CD4-positive, alpha-beta T cell treated with Interleukin-6 at 100 ng/mL for 8 hours (primary cell): ENCODE measurements at regions not wholly inside any gene's neighbourhood (a gene's known extent, or its start where the extent isn't known, plus 50 kb on each side); places are given as distances from the start of the nearest gene placed in this dataset.

ENCODE experiments used
- DNase-seq: peaks from one replicate; pipeline ENCODE4 v3.0.0-alpha.2; 2020; ENCODE audit warnings: mixed read lengths, low spot score

DNA sequence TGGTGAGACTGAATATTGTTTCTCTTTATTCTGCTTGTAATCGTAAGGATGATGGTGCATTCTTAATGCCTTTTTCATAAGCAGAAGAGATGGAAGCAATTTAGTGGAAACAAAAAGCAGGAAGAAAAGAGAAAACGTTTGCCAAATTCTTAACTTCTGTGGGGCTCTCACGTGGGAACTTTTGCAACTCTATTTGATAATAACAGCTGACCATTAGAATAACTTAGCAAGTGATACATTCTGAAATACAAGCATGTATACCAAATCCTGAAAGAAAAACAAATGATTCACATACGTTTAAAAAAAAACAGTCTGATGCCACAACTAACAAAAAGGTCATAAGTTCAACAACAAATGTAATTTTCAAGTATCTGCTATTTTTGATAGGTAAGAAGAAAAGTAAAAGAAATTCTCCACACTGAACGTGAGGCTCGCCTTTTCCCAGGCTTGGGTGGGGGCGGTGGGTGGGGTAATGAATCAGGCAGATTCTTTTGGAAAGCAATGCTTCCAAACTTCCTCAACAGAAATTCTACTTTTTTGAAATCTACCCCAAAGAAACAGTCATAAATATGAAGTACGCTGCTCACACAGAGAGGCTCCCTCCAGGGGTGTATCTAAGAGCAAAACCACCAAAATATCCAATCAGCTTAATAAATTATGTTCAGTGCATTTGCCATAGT lies 446.2 kb upstream of the MGMT start:
- no peak for DNase-seq

DNA sequence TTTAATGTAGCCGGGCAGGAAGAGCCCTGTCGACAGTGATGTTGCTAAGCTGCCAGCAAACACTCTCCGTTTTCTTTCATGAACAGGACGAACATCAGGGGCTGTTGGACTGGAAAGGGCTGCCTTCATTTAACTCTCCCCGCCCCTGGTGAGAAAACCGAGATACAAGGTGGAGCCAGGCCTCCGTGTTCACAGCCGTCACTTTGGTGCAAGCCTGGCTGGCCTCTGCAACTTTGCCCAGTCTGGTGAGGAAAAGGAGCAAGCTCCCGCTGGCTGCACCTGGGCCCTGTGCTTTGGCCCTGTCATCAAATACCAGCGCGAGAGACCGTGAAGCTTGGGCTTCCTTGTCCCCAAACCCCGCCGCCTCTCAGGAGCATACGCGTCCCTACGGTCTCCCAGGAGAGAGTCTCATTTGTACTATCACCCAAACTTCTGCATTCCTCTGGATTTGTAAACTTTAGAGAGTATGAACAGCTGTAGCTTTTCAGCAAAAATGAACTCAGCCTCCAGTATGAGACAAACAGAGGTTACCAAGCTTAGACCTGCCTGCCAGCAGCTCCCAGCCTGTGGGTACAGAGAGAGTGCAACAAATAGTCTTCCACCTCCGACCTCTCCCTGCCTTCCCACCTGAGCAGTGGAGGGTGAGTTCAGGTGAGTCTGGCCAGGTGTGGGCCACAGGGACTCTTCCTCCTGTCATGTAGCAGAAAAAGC lies 445.3 kb upstream of the MGMT start:
- no peak for DNase-seq

- DNase-seq: no peak
Observed at GRCh38 chr10:129023082-129023481, 444.0 kb upstream of the MGMT start.

GRCh38 chr10:129024046-129024445 lies 443.0 kb upstream of the MGMT start:
- DNase-seq: no peak

DNA sequence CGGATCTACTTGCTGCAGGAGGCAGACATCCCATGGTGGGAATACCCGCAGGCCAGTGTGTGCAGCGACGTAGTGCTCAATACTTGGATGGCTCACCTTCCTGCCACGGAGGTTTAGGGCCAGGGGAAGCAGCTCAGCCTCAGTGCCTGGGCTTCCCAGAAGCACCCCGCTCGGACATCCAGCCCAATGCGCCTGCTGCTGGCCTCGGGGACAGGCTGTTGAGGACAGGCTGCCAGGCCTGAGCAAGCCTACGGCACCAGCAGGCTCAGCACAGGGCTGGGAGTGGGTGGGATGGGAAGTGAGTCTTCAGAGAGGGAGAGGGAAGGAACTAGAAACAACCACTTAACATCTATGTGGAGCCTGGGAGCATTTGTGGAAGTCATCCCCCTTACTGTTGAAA lies 441.3 kb upstream of the MGMT start:
- DNase-seq: no peak

- no peak for DNase-seq
Observed at GRCh38 chr10:129027906-129028305, 439.1 kb upstream of the MGMT start.

DNA sequence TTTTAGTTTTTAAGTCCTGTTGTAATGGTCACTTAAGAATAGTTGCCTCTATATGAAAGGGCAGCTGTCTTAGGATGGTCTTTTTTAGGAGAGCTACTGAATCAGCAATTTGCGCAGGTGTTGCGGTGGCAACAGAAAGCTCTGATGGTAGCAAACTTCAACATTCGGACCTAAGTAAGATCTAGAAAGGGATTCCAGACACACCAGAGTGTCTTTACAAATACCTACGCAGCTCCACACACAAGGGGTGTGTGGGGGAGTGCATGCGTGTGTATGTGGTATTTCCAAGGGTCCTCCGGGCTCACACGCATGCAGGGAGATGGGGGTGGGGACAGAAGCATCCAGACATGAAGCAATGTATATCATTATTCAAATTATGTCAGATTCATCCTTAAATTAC lies 438.6 kb upstream of the MGMT start:
- no peak for DNase-seq

- no peak for DNase-seq
Observed at GRCh38 chr10:129029051-129029450, 438.0 kb upstream of the MGMT start.

GRCh38 chr10:129029851-129030602 lies 437.0 kb upstream of the MGMT start:
- DNase-seq: no peak

DNA sequence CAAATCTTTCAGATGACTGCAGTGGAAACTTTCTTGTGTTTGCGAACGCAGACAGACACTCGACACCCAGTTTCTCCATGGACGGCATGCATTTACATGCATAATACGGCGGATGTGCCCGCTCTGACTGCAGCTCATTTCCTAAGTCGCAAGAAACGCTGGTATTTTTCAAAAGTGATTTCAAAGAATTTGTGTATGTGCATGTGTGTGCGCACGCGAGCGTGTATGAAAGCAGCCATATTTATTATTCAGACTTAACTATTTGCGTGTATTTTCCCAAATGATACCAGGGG lies 436.5 kb upstream of the MGMT start:
- DNase-seq: no peak

DNA sequence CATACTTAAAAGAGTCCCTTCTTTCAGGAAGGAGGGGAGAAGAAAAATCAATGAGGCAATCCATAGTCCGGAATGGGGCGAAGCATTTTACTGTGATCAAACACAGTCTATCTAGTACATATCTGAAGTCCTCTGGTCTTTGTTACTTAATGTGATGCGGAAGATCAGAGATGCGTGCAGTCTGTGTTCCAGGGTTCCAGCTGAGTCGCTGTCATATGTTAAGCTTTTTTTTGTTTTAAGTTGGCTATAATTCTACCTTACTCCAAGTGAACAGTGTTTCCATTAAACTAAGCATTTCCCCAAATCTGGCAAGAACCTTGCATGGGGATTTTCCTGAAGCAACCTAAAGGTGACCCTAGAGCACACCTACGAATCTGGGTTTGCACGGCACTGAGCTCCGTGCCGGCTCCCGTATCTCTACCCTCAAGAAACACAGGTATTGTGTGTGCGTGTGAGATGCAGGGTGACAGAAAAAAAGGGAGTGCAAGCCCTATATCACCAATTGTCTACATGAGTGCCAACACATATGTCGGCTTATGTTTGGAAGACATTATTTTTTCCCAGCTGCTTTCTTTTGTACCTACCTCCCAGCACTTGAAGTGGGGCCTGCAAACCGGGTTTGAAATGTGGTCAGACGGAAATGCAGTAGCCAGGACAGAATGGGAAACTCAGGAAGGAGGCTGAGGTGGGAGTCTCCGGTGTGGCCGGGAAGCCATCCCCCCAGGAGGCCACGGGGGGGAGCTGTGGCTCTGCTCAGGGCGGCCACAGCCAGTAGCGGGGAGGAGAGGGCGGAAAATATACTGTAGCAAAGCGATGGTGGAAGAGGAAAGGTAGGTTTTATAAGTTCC lies 435.8 kb upstream of the MGMT start:
- peak; percentile 33 for DNase-seq

DNA sequence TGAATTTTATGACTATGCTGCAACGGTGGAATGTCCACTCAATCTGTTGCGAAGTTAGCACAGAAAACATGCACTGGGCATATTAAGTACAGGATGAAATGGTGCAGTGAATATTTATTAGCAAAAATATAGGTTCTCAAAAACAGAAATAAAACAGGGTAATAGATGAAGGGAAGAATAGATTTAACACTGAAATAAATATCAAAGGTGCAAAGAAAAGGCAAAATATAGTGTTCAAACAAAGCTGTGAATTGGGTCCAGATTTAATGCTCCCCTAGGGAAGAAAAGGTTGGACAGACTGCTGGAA lies 435.2 kb upstream of the MGMT start:
- no peak for DNase-seq

GRCh38 chr10:129032372-129033313 lies 434.4 kb upstream of the MGMT start:
- no peak for DNase-seq

DNA sequence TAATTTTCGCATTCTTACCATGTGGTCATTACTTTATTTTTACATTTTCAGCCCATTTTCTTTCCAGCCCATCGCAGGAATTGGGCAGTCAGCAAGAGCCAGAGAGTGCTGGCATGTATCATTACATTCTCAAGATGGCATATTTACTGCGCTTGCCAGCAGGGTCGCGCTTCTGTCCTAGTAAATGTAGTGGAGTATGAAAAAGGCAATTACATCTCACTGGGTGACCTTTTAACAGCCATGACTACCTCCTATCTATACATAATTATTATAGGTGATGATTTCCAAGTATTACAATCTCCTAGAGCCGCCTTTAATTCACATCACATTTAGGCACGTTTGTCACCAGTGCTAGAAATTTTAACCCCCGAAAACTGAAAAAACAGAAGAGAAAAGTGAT lies 433.7 kb upstream of the MGMT start:
- no peak for DNase-seq

DNA sequence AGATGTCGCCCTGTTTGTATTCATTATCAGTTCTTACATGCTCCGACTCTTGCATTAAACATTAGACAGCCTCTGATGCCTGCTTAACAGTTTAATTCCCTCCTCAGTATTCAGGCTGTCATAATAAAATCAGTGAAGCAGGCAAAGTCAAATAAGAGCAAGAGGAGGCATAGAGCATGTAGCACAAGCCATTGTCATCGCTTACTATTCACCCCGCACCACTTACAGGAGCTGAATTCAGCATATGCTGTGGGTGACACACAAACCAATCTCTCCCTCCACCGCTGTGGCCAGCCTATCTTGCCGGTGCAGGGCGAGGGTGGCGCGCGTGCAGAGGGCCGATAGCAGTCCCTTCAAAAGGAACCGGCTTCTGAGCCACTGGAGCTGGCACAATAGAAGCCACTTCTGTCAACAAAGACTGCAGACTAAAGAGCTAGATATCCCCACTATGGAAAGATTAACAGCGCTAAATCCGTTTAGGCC lies 433.2 kb upstream of the MGMT start:
- DNase-seq: no peak

DNA sequence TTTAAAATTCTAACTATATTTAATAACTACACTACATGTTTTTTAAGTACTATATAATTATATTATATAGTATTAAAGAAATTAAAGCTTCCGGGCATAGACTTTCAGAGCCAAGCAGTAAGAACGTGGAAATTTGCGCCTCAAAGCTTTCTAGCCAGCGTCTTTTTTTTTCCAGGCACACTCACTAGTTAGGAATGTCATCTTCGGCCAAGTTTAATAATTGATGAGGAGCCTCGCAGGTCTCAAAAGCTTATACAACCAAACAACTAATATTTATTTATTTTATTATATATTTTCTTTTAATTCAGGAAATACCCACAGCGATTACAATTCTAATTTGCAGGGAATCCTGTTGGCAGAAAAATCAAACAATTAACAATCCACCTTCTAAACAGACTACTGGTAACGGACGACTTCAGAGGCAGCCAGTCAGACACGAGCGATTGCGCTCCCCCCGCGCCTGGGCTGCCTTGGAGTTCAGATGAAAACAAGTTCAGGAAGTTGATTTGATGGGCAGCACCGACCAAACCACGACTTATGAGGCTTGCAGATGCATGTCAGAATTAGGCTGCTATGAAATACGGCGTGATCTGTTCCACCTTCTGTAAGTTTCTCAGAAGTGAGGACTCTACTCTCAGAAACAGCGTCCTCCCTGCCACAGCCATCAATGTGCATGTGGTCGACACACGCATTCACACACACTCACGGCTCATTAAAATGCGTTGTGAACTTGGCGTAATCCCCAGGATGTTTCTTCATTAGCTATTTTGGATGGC lies 431.8 kb upstream of the MGMT start:
- DNase-seq: peak; percentile 63

DNA sequence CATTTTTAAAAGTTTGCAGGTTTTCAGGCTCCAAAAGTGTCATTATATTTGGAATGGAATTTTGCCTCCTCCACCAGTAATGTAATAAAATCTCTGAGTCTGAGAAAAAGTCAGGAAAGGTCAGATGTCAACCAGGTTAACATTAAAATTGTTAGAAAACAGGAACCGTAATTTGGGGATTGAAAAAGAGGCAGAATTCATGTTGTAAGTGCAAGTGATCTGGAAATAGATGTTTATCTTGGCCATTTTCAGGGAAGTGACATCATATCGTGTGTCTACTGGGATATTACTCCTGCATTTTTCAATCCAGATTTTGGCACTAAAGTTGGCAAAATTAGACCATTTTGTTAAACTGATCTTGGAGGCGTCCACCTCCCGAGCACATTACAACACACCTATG lies 428.5 kb upstream of the MGMT start:
- DNase-seq: no peak

GRCh38 chr10:129039406-129040370 lies 427.4 kb upstream of the MGMT start:
- no peak for DNase-seq

DNA sequence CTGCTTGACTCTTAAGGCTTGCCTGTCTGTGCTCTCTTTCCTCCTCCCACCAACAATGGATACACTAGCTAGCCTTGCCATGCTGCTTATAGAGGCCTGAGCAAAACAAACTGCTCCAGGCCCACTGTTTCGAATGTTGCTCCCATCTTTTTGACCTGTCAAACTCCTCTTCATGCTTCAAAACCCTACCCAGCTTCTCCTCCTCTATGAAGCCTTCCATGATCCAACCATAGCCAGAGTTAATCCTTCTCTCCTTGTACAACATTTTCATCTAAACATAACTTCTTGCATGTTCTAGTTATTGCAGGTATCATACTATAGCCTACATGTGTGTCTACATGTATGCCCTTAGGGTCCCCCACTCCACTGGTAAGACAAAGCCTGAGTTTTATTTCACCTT lies 426.7 kb upstream of the MGMT start:
- no peak for DNase-seq
